ENCODE measurements at regions not wholly inside any gene's neighbourhood (a gene's known extent, or its start where the extent isn't known, plus 50 kb on each side); places are given as distances from the start of the nearest gene placed in this dataset.

DNA sequence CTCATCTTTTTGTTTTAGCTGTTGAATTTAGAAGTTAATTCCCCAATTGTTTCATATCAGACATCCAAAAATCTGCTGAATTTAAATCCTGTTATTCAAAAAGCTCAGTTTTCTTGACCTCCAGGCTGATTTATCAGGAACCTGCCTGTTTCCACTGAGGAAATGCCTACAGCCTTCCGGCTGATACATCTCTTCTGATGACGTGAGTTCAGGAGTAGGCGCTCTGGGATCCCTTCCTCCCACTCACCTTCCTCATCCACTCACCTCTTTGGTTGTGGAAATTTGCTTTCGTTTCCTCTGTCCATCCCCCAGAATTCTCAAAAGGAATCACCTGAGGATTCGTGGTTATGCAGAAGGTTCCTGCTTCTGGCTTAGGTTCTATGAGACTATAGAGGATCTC lies 55.4 kb upstream of the ALDH1A3 start:
- no peak for DNase-seq

GRCh38 chr15:100829457-100829856 lies 50.2 kb upstream of the ALDH1A3 start:
- DNase-seq: no peak

All from NCI-H2171 treated with DMSO at 0.1 percent for 48 hours (cell line).